Limb (tissue), 2 donors: ENCODE measurements at regions not wholly inside any gene's neighbourhood (a gene's known extent, or its start where the extent isn't known, plus 50 kb on each side); places are given as distances from the start of the nearest gene placed in this dataset.

Source experiments
- DNase-seq, 2 donors: peaks; one replicate each; pipeline ENCODE4 v3.0.0-alpha.2; 2016; ENCODE audit errors: extremely low spot score in 2 of 2

- no peak for DNase-seq
Measured at GRCh38 chr10:60518745-60519144, 129.1 kb upstream of the ANK3 start.

GRCh38 chr10:60517805-60518204, 128.1 kb upstream of the ANK3 start:
- no peak for DNase-seq

- no peak for DNase-seq
Measured at GRCh38 chr10:60513281-60513680, 123.6 kb upstream of the ANK3 start.

GRCh38 chr10:60511477-60512229, 122.0 kb upstream of the ANK3 start:
- DNase-seq, result no peak

GRCh38 chr10:60508831-60509230, 119.2 kb upstream of the ANK3 start:
- no peak for DNase-seq

- peak in 1 of 2 donors; percentile 7 for DNase-seq
Measured at GRCh38 chr10:60508037-60508436, 118.4 kb upstream of the ANK3 start.

- no peak for DNase-seq
Measured at GRCh38 chr10:60502621-60503020, 112.9 kb upstream of the ANK3 start.

GRCh38 chr10:60498985-60499384, 109.3 kb upstream of the ANK3 start:
- DNase-seq, result no peak

- DNase-seq, result no peak
Measured at GRCh38 chr10:60497364-60497763, 107.7 kb upstream of the ANK3 start.

GRCh38 chr10:60496181-60496580, 106.5 kb upstream of the ANK3 start:
- no peak for DNase-seq

- DNase-seq, result no peak
Measured at GRCh38 chr10:60495338-60496055, 105.8 kb upstream of the ANK3 start.

- DNase-seq, result no peak
Measured at GRCh38 chr10:60494774-60495173, 105.1 kb upstream of the ANK3 start.

- no peak for DNase-seq
Measured at GRCh38 chr10:60491162-60491561, 101.5 kb upstream of the ANK3 start.

GRCh38 chr10:60490013-60490412, 100.3 kb upstream of the ANK3 start:
- DNase-seq, result no peak

GRCh38 chr10:60488111-60488669, 98.5 kb upstream of the ANK3 start:
- DNase-seq, result no peak

- no peak for DNase-seq
Measured at GRCh38 chr10:60487543-60487942, 97.9 kb upstream of the ANK3 start.

- no peak for DNase-seq
Measured at GRCh38 chr10:60485025-60485424, 95.3 kb upstream of the ANK3 start.

GRCh38 chr10:60480865-60481563, 91.3 kb upstream of the ANK3 start:
- peak in 1 of 2 donors; percentile 63 for DNase-seq

GRCh38 chr10:60479305-60480020, 89.8 kb upstream of the ANK3 start:
- DNase-seq, result no peak

GRCh38 chr10:60476451-60476850, 86.8 kb upstream of the ANK3 start:
- no peak for DNase-seq

- no peak for DNase-seq
Measured at GRCh38 chr10:60473557-60473956, 83.9 kb upstream of the ANK3 start.
